ENCODE measurements at regions not wholly inside any gene's neighbourhood (a gene's known extent, or its start where the extent isn't known, plus 50 kb on each side); places are given as distances from the start of the nearest gene placed in this dataset.
A peak's percentile ranks its signal among the peaks of the same experiment; 100 is the strongest.

DNA sequence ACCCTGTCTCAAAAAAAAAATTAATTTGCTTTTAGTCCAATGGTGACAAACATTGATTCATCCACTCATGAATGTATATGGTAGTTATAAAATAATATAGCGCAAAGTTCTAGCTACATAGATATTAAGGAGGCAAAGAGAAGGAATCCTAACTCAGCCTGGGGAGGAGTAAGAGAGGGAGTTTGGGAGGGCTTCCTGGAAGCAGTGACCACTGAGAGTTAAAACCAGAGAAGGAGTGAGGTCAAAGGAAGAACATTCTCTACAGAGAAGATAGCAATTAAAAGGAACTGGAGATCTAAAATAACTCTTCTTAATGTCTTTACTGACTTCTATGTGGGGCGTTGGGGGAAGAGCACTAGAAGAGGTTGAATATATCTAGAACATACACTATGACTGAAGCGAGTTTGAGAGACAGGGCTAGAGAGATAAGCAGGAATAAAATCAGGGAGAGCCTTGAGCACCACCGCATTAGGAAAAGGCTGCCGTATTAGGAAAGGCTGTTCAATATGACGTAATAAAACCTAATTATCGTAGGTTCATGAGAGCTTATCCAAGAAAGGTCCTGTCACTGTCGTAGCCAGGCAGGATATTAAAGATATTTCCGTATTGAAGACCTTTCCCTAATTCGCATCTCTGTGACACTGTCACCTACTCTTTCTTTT, 81.8 kb upstream of the CNKSR3 start:
- Histone ChIP-seq H3K4me2 (ENCODE audit: insufficient read depth, insufficient read length, low read length) (no peak overlapping the region), H2BK20ac (ENCODE audit: low read depth, low read length, poor library complexity, severe bottlenecking) (peak overlapping the region; percentile 14), H3K14ac (ENCODE audit: insufficient read depth, low read length) (no peak overlapping the region), H4K5ac (ENCODE audit: insufficient read length, low read depth, low read length) (no peak overlapping the region), H2AFZ (ENCODE audit: low read length) (no peak overlapping the region), H3K27ac (ENCODE audit: insufficient read length, low read depth, low read length) (no peak overlapping the region), H3K27me3 (ENCODE audit: insufficient read depth, low read length) (no peaks in the 10 kb centered on the region), H3K56ac (ENCODE audit: insufficient read length, low read depth, low read length) (no peak overlapping the region), H3K4me1 (ENCODE audit: insufficient read depth, low read length) (no peaks in the 10 kb centered on the region), H2AK5ac (ENCODE audit: insufficient read length, low read length) (no peak overlapping the region), H4K91ac (ENCODE audit: insufficient read length, low read depth, low read length) (no peak overlapping the region), H3K4ac (ENCODE audit: low read depth, low read length) (no peak overlapping the region), H3K9ac (ENCODE audit: extremely low read depth, insufficient read length, low read length) (no peak overlapping the region), H3K23ac (ENCODE audit: insufficient read length, low read depth, low read length) (no peak overlapping the region), H2BK12ac (ENCODE audit: insufficient read length, low read depth, low read length) (no peak overlapping the region), H2BK5ac (ENCODE audit: insufficient read length, low read length) (no peak overlapping the region), H3T11ph (ENCODE audit: low read length) (no peak overlapping the region), H3K18ac (ENCODE audit: insufficient read length, low read depth, low read length) (no peak overlapping the region), H2BK120ac (ENCODE audit: low read depth, low read length, poor library complexity, severe bottlenecking) (no peak overlapping the region), H3K79me2 (ENCODE audit: insufficient read depth, low read length) (no peaks in the 10 kb centered on the region), H3K23me2 (ENCODE audit: insufficient read length, low read depth, low read length, poor library complexity, severe bottlenecking) (no peaks in the 10 kb centered on the region), H4K20me1 (ENCODE audit: control insufficient read depth, insufficient read depth, insufficient read length) (no peaks in the 10 kb centered on the region), H4K8ac (replicated peaks; ENCODE audit: insufficient read length, low read depth, low read length) (no peak overlapping the region), H3K9me3 (ENCODE audit: control insufficient read depth, low read depth, low read length) (no peaks in the 10 kb centered on the region), H3K79me1 (ENCODE audit: insufficient read depth, low read depth, low read length, poor library complexity, severe bottlenecking) (no peaks in the 10 kb centered on the region), H2BK15ac (ENCODE audit: low read depth, low read length) (no peak overlapping the region)
- TF ChIP-seq, protein P1, sequence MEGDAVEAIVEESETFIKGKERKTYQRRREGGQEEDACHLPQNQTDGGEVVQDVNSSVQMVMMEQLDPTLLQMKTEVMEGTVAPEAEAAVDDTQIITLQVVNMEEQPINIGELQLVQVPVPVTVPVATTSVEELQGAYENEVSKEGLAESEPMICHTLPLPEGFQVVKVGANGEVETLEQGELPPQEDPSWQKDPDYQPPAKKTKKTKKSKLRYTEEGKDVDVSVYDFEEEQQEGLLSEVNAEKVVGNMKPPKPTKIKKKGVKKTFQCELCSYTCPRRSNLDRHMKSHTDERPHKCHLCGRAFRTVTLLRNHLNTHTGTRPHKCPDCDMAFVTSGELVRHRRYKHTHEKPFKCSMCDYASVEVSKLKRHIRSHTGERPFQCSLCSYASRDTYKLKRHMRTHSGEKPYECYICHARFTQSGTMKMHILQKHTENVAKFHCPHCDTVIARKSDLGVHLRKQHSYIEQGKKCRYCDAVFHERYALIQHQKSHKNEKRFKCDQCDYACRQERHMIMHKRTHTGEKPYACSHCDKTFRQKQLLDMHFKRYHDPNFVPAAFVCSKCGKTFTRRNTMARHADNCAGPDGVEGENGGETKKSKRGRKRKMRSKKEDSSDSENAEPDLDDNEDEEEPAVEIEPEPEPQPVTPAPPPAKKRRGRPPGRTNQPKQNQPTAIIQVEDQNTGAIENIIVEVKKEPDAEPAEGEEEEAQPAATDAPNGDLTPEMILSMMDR (conservative IDR thresholded peaks at IDR 0.05), result no peak
- Mint-ChIP-seq H3K4me1 (peaks cover 25 to 36% of the 10 kb centered on the region in 2 experiments), H3K27ac (peak overlapping the region in 1 of 3 experiments; percentile 9; a peak in 1 of 7 replicates), H3K9me3 (no peaks in the 10 kb centered on the region), H3K4me3 (no peak overlapping the region), H3K36me3 (ENCODE audit: insufficient read depth in 1 of 3, low read depth in 3 of 3) (no peaks in the 10 kb centered on the region), H3K27me3 (ENCODE audit: low read depth) (no peaks in the 10 kb centered on the region)
- no peak for DNase-seq
- no CpG with 5 or more reads among the region's 10 CpGs for WGBS (ENCODE audit: extremely low coverage, insufficient read length, low lambda C conversion rate)

Data from H9 (cell line).